OCI-LY7 (cell line): ENCODE measurements at regions not wholly inside any gene's neighbourhood (a gene's known extent, or its start where the extent isn't known, plus 50 kb on each side); places are given as distances from the start of the nearest gene placed in this dataset.

ENCODE experiments used
- BruUV-seq: library from RNA; stranded (reverse); fragments of 400-500 nt; replicated peaks from 2 replicates; lab custom pipeline; 2021; lab: Mats Ljungman, UMichigan
- CTCF ChIA-PET: fragments of 300-600 bp; sonication (Branson Sonifier 250); formaldehyde crosslinking; loops from one replicate; lab custom pipeline; 2022; ENCODE audit warnings: antibody characterized with exemption; ENCODE audit not compliant: unreplicated experiment; lab: Charles Lee
- POLR2A ChIA-PET: fragments of 300-600 bp; sonication (Branson Sonifier 250); formaldehyde crosslinking; loops from one replicate; lab custom pipeline; 2022; ENCODE audit warnings: antibody characterized with exemption; lab: Charles Lee
- DNase-seq: peaks from one replicate; pipeline ENCODE4 v3.0.0-alpha.2; 2015; ENCODE audit warnings: low spot score
- H2AFZ ChIP-seq: fragments of 200-600 bp; sonication (generic), shearing (Covaris generic); 2 replicates; pipeline ENCODE4 v1.6.1; 2014; ENCODE audit warnings: mild to moderate bottlenecking, antibody characterized with exemption, low read length, moderate library complexity
- H3K27ac ChIP-seq: fragments of 200-600 bp; sonication (generic); 2 replicates; pipeline ENCODE4 v1.5.1; 2014; ENCODE audit warnings: mixed run types, low read depth, mild to moderate bottlenecking, moderate library complexity, low read length, inconsistent platforms; ENCODE audit not compliant: poor library complexity, severe bottlenecking
- H3K36me3 ChIP-seq: fragments of 200-600 bp; sonication (generic); 2 replicates; pipeline ENCODE4 v1.6.1; 2014; ENCODE audit warnings: mild to moderate bottlenecking, antibody characterized with exemption, low read length, moderate library complexity, mixed read lengths; ENCODE audit not compliant: insufficient read depth
- H3K4me1 ChIP-seq: fragments of 200-600 bp; sonication (generic); 2 replicates; pipeline ENCODE4 v1.5.1; 2014; ENCODE audit warnings: mild to moderate bottlenecking, low read length; ENCODE audit not compliant: insufficient read depth, poor library complexity, severe bottlenecking
- H3K4me2 ChIP-seq: fragments of 200-600 bp; sonication (generic); 2 replicates; pipeline ENCODE4 v1.6.1; 2014; ENCODE audit warnings: mild to moderate bottlenecking, low read length
- H3K4me3 ChIP-seq: fragments of 200-600 bp; sonication (generic); 2 replicates; pipeline ENCODE4 v1.5.1; 2014; ENCODE audit warnings: mild to moderate bottlenecking, low read depth, low read length; ENCODE audit not compliant: poor library complexity, severe bottlenecking
- H3K79me2 ChIP-seq: fragments of 200-600 bp; sonication (generic); 2 replicates; pipeline ENCODE4 v1.6.1; 2016; ENCODE audit warnings: low read depth, mild to moderate bottlenecking, low read length, moderate library complexity, mixed read lengths; ENCODE audit not compliant: insufficient read depth
- H3K9me2 ChIP-seq: fragments of 200-600 bp; sonication (generic); 2 replicates; pipeline ENCODE4 v1.6.1; 2016; ENCODE audit warnings: mild to moderate bottlenecking, low read length, mixed read lengths; ENCODE audit not compliant: insufficient read depth
- H3K9me3 ChIP-seq: fragments of 200-600 bp; sonication (generic); 2 replicates; pipeline ENCODE4 v1.6.1; 2014; ENCODE audit warnings: mild to moderate bottlenecking, mixed run types, low read length, mixed read lengths
- H4K20me1 ChIP-seq: fragments of 200-600 bp; sonication (generic); 2 replicates; pipeline ENCODE4 v1.6.1; 2014; ENCODE audit warnings: mild to moderate bottlenecking, antibody characterized with exemption, low read length, moderate library complexity, mixed read lengths; ENCODE audit not compliant: insufficient read depth
- EZH2phosphoT487 ChIP-seq: fragments of 200-600 bp; sonication (generic); IDR thresholded peaks from 2 replicates; pipeline ENCODE4 v1.6.1; 2018; ENCODE audit warnings: low read depth, borderline replicate concordance, mild to moderate bottlenecking, mixed run types, antibody characterized with exemption, low read length, moderate library complexity, mixed read lengths
- intact Hi-C: fragments of 100-400 bp; cut with micrococcal nuclease; formaldehyde crosslinking; loops from one replicate; pipeline ENCODE4 v1.10.0; 2022; ENCODE audit not compliant: unreplicated experiment
- TF ChIP-seq, protein P1 (sequence below): fragments of 200-600 bp; sonication (generic); conservative IDR thresholded peaks from 2 replicates; pipeline ENCODE4 v1.5.1; 2014; ENCODE audit warnings: mild to moderate bottlenecking, antibody characterized with exemption, low read length, moderate library complexity, mixed read lengths

DNA sequence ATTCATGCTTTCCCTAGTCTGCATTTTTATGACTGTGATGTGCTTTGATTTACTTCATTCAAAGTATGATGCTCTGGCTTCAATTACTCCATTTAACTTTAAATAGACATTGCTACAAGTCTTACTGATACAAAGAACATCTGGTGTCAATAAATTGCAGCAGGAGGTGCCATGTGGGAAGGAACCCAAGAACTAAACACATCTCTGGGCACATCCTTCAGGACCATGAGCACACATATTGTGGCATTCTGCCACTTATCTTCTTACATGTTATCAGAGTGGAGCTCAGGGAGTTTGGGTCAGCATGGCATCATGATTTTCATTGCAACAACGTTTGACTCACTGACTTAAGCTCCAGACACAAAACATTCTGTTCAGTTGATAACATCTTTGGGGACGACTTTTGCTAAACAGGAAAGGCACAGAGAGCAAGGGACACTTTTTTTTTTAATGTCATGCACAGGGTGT is 227.0 kb downstream of the DKK1 start:
- ChIA-PET CTCF (no interaction called here), POLR2A (no interaction called here)
- H3K9me3 ChIP-seq = no peaks in the 10 kb centered on the region
- intact Hi-C loops = no loop called here
- H3K4me1 ChIP-seq = no peaks in the 10 kb centered on the region
- no peaks in the 10 kb centered on the region for H3K9me2 ChIP-seq
- DNase-seq = no peak
- TF ChIP-seq, protein P1, sequence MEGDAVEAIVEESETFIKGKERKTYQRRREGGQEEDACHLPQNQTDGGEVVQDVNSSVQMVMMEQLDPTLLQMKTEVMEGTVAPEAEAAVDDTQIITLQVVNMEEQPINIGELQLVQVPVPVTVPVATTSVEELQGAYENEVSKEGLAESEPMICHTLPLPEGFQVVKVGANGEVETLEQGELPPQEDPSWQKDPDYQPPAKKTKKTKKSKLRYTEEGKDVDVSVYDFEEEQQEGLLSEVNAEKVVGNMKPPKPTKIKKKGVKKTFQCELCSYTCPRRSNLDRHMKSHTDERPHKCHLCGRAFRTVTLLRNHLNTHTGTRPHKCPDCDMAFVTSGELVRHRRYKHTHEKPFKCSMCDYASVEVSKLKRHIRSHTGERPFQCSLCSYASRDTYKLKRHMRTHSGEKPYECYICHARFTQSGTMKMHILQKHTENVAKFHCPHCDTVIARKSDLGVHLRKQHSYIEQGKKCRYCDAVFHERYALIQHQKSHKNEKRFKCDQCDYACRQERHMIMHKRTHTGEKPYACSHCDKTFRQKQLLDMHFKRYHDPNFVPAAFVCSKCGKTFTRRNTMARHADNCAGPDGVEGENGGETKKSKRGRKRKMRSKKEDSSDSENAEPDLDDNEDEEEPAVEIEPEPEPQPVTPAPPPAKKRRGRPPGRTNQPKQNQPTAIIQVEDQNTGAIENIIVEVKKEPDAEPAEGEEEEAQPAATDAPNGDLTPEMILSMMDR = no peak
- TF ChIP-seq EZH2phosphoT487 = no peak
- no peak overlapping the region for H3K4me2 ChIP-seq
- no peak overlapping the region for H3K4me3 ChIP-seq
- no peaks in the 10 kb centered on the region for H4K20me1 ChIP-seq
- H3K36me3 ChIP-seq = no peaks in the 10 kb centered on the region
- BruUV-seq = no TSS peak
- no peak overlapping the region for H2AFZ ChIP-seq
- H3K79me2 ChIP-seq = no peaks in the 10 kb centered on the region
- no peak overlapping the region for H3K27ac ChIP-seq

DNA sequence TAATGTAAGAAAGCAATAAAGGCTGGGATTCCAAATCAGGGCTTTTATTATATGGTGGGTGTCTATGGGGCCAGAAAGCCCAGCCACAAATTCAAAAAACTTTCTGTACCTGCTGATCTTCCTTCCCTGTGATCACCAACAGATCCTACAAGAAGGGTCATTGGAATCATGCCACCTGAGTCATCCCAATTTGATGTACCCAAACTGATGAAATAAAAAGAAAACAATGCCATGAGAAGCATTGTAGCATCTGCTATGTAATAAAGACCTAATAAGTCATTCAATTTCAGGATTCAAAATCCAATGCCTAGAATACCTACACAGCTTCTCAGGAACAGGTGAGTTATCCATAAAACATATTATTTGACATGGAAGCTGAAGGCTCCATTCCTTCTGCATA is 228.8 kb downstream of the DKK1 start:
- ChIA-PET CTCF (no interaction called here), POLR2A (interaction anchor here (1.4 kb wide), 1 partner anchor 10 kb away, joined by 6 read pairs; no protein-coding TSS in a partner anchor)
- DNase-seq = no peak
- H3K9me2 ChIP-seq = no peaks in the 10 kb centered on the region
- H3K4me1 ChIP-seq = no peaks in the 10 kb centered on the region
- no peak overlapping the region for H3K4me3 ChIP-seq
- BruUV-seq = no TSS peak
- TF ChIP-seq, protein P1 = no peak
- no peak for TF ChIP-seq EZH2phosphoT487
- no peaks in the 10 kb centered on the region for H4K20me1 ChIP-seq
- no peaks in the 10 kb centered on the region for H3K36me3 ChIP-seq
- no peaks in the 10 kb centered on the region for H3K79me2 ChIP-seq
- no peaks in the 10 kb centered on the region for H3K9me3 ChIP-seq
- no peak overlapping the region for H3K4me2 ChIP-seq
- H3K27ac ChIP-seq = no peak overlapping the region
- no peak overlapping the region for H2AFZ ChIP-seq
- intact Hi-C loops = no loop called here

DNA sequence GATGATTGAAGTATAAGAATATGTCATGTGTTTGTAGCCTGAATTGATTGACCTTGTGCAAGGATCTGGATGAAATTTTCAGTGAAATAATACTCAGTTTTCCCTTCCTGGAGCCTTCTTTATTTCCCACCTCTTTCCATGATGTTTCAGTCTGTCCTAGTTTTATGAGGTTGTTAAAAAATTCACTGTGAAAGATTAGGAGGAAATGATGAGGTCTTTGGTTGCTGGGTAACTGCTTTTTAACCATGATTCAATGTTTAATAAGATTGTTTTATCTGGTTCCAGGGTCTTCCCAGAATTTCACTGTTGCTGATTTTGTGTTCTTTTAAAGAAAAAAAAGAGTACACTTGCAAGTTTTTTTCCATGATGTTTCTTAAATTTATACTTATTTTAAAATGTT is 221.5 kb downstream of the MBL2 start:
- no TSS peak for BruUV-seq
- no peak for DNase-seq
- Histone ChIP-seq H3K79me2 (no peaks in the 10 kb centered on the region), H3K4me1 (no peaks in the 10 kb centered on the region), H3K27ac (no peak overlapping the region), H4K20me1 (no peaks in the 10 kb centered on the region), H3K36me3 (no peaks in the 10 kb centered on the region), H3K4me3 (no peak overlapping the region), H3K4me2 (no peak overlapping the region), H3K9me2 (no peaks in the 10 kb centered on the region), H3K9me3 (no peaks in the 10 kb centered on the region), H2AFZ (no peak overlapping the region)
- ChIA-PET CTCF (no interaction called here), POLR2A (no interaction called here)
- intact Hi-C loops = no loop called here
- no peak for TF ChIP-seq EZH2phosphoT487
- TF ChIP-seq, protein P1 = no peak
